Sigmoid colon (tissue), 4 donors: ENCODE measurements at regions not wholly inside any gene's neighbourhood (a gene's known extent, or its start where the extent isn't known, plus 50 kb on each side); places are given as distances from the start of the nearest gene placed in this dataset.

Experiments
- CTCF ChIP-seq, 4 experiments: fragments of 450-650 bp in 3 of 4; fragments of 200-600 bp in 1 of 4; IDR thresholded peaks; one replicate each; pipeline ENCODE4 v1.5.1; 2016 to 2019; ENCODE audit warnings: antibody characterized with exemption in 4 of 4, mild to moderate bottlenecking in 3 of 4, moderate library complexity in 2 of 4
- EP300 ChIP-seq, 4 donors: sonication (generic); formaldehyde crosslinking; IDR thresholded peaks; one replicate each; pipeline ENCODE4 v1.6.1; 2017; ENCODE audit warnings: antibody characterized with exemption in 4 of 4
- POLR2A ChIP-seq, 2 donors: fragments of 450-650 bp; IDR thresholded peaks; one replicate each; pipeline ENCODE4 v1.6.1; 2016; ENCODE audit warnings: antibody characterized with exemption in 2 of 2, mild to moderate bottlenecking in 2 of 2, moderate library complexity in 2 of 2
- POLR2AphosphoS5 ChIP-seq, 4 donors: sonication (generic); formaldehyde crosslinking; IDR thresholded peaks; one replicate each; pipeline ENCODE4 v1.6.1; 2017; ENCODE audit warnings: antibody characterized with exemption in 4 of 4

DNA sequence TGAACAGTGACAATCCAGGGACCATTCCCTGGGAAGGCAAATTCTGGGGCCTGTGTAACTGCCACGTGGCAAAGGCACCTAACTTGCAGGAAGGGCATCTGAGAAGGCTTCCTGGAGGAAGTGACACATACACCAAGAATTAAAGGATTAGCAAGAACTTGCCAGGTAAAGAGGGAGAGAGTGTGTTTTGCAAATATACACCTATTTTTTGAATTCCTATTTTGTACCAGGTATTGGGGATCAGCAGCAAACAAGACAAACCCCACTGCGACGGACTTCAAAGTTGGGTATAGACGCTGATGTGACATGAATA is 206.5 kb upstream of the ZMIZ1 start:
- TF ChIP-seq CTCF (IDR thresholded peaks at IDR 0.05), result no peak
- no peak for TF ChIP-seq POLR2A (IDR thresholded peaks at IDR 0.05)
- no peak for TF ChIP-seq POLR2AphosphoS5 (IDR thresholded peaks at IDR 0.05)
- TF ChIP-seq EP300 (IDR thresholded peaks at IDR 0.05), result no peak
